Activated naive CD4-positive, alpha-beta T cell treated with anti-CD3 and anti-CD28 coated beads, Interleukin-2, amount 50 U/mL, for 72 hours (primary cell): ENCODE measurements at regions not wholly inside any gene's neighbourhood (a gene's known extent, or its start where the extent isn't known, plus 50 kb on each side); places are given as distances from the start of the nearest gene placed in this dataset.
A peak's percentile ranks its signal among the peaks of the same experiment; 100 is the strongest.

Experiments used
- ATAC-seq, 2 donors: fragments of 150-1000 bp; cut with Tn5 transposase; 2 replicates each; pipeline ENCODE4 v1.10.0; 2021; ENCODE audit warnings: mild to moderate bottlenecking in 2 of 2, moderate library complexity in 2 of 2
- DNase-seq, 2 donors: peaks; one replicate each; pipeline ENCODE4 v3.0.0; 2021 to 2022; ENCODE audit warnings: low spot score in 2 of 2
- H3K27ac Mint-ChIP-seq, 2 donors: one replicate each; pipeline ENCODE4 v1.8.0; 2022; ENCODE audit warnings: mild to moderate bottlenecking in 2 of 2, mixed read lengths in 2 of 2
- H3K36me3 Mint-ChIP-seq, 2 donors: one replicate each; pipeline ENCODE4 v1.8.0; 2022; ENCODE audit warnings: mixed read lengths in 2 of 2
- H3K9me3 Mint-ChIP-seq, 2 donors: one replicate each; pipeline ENCODE4 v1.8.0; 2022; ENCODE audit warnings: mixed read lengths in 2 of 2

GRCh38 chr14:96931751-96932150 is 134.6 kb downstream of the VRK1 start:
- Mint-ChIP-seq H3K9me3 (peaks cover 0 to 4% of the 10 kb centered on the region in 2 donors), H3K36me3 (no peaks in the 10 kb centered on the region), H3K27ac (peak overlapping the region in 1 of 2 donors; percentile 66)
- ATAC-seq (no peak), DNase-seq (no peak)

GRCh38 chr14:96934638-96935330 is 137.6 kb downstream of the VRK1 start:
- ATAC-seq, result no peak
- H3K9me3 Mint-ChIP-seq, result no peaks in the 10 kb centered on the region
- DNase-seq, result no peak
- no peaks in the 10 kb centered on the region for H3K36me3 Mint-ChIP-seq
- H3K27ac Mint-ChIP-seq, result no peak overlapping the region

GRCh38 chr14:96938946-96939345 is 141.8 kb downstream of the VRK1 start:
- DNase-seq (no peak), ATAC-seq (no peak)
- Mint-ChIP-seq H3K9me3 (no peaks in the 10 kb centered on the region), H3K27ac (no peak overlapping the region), H3K36me3 (no peaks in the 10 kb centered on the region)

- Mint-ChIP-seq H3K27ac (no peak overlapping the region), H3K36me3 (no peaks in the 10 kb centered on the region), H3K9me3 (no peaks in the 10 kb centered on the region)
- DNase-seq (no peak), ATAC-seq (no peak)
Measured at GRCh38 chr14:96940009-96940408, 142.8 kb downstream of the VRK1 start.

- no peak overlapping the region for H3K27ac Mint-ChIP-seq
- peaks cover 4 to 5% of the 10 kb centered on the region in 2 donors for H3K9me3 Mint-ChIP-seq
- H3K36me3 Mint-ChIP-seq, result peaks cover 0 to 6% of the 10 kb centered on the region in 2 donors
- DNase-seq (no peak), ATAC-seq (no peak)
Measured at GRCh38 chr14:96944297-96944696, 147.1 kb downstream of the VRK1 start.

GRCh38 chr14:96945721-96946120 is 148.5 kb downstream of the VRK1 start:
- Mint-ChIP-seq H3K9me3 (peaks cover 4 to 5% of the 10 kb centered on the region in 2 donors), H3K27ac (no peak overlapping the region), H3K36me3 (peaks cover 0 to 6% of the 10 kb centered on the region in 2 donors)
- no peak for DNase-seq
- no peak for ATAC-seq

GRCh38 chr14:96949594-96949993 is 152.4 kb downstream of the VRK1 start:
- Mint-ChIP-seq H3K36me3 (peaks cover 4 to 12% of the 10 kb centered on the region in 2 donors), H3K27ac (no peak overlapping the region), H3K9me3 (peaks cover 4 to 10% of the 10 kb centered on the region in 2 donors)
- DNase-seq (no peak), ATAC-seq (no peak)

- Mint-ChIP-seq H3K9me3 (peaks cover 4 to 10% of the 10 kb centered on the region in 2 donors), H3K27ac (no peak overlapping the region), H3K36me3 (peaks cover 4 to 12% of the 10 kb centered on the region in 2 donors)
- no peak for ATAC-seq
- DNase-seq, result no peak
Measured at GRCh38 chr14:96951511-96951910, 154.3 kb downstream of the VRK1 start.

- H3K27ac Mint-ChIP-seq, result no peak overlapping the region
- ATAC-seq (no peak), DNase-seq (no peak)
- peaks cover 9 to 12% of the 10 kb centered on the region in 2 donors for H3K36me3 Mint-ChIP-seq
- H3K9me3 Mint-ChIP-seq, result peaks cover 7 to 8% of the 10 kb centered on the region in 2 donors
Measured at GRCh38 chr14:96953087-96953874, 156.1 kb downstream of the VRK1 start.

GRCh38 chr14:96953875-96954185 is 156.6 kb downstream of the VRK1 start:
- no peak overlapping the region for H3K27ac Mint-ChIP-seq
- no peak for DNase-seq
- peaks cover 6 to 12% of the 10 kb centered on the region in 2 donors for H3K36me3 Mint-ChIP-seq
- H3K9me3 Mint-ChIP-seq, result peaks cover 5% of the 10 kb centered on the region in 2 donors
- ATAC-seq, result no peak

- no peak for DNase-seq
- Mint-ChIP-seq H3K27ac (no peak overlapping the region), H3K36me3 (peaks cover 18 to 27% of the 10 kb centered on the region in 2 donors), H3K9me3 (peaks cover 14 to 15% of the 10 kb centered on the region in 2 donors)
- ATAC-seq, result no peak
Measured at GRCh38 chr14:96956464-96957239, 159.5 kb downstream of the VRK1 start.

- Mint-ChIP-seq H3K36me3 (peaks cover 12 to 23% of the 10 kb centered on the region in 2 donors), H3K9me3 (peaks cover 10 to 18% of the 10 kb centered on the region in 2 donors), H3K27ac (no peak overlapping the region)
- DNase-seq (no peak), ATAC-seq (no peak)
Measured at GRCh38 chr14:96958057-96958456, 160.9 kb downstream of the VRK1 start.

- Mint-ChIP-seq H3K9me3 (peaks cover 16 to 25% of the 10 kb centered on the region in 2 donors), H3K36me3 (peaks cover 26 to 33% of the 10 kb centered on the region in 2 donors), H3K27ac (no peak overlapping the region)
- DNase-seq (no peak), ATAC-seq (no peak)
Measured at GRCh38 chr14:96959992-96960391, 162.8 kb downstream of the VRK1 start.

- DNase-seq, result no peak
- Mint-ChIP-seq H3K36me3 (peaks cover 26 to 33% of the 10 kb centered on the region in 2 donors), H3K9me3 (peaks cover 16 to 25% of the 10 kb centered on the region in 2 donors), H3K27ac (peak overlapping the region in 1 of 2 donors; percentile 60)
- no peak for ATAC-seq
Measured at GRCh38 chr14:96960598-96961116, 163.5 kb downstream of the VRK1 start.

GRCh38 chr14:96961895-96962294 is 164.7 kb downstream of the VRK1 start:
- ATAC-seq (no peak), DNase-seq (no peak)
- H3K9me3 Mint-ChIP-seq, result peaks cover 16 to 23% of the 10 kb centered on the region in 2 donors
- H3K36me3 Mint-ChIP-seq, result peaks cover 26 to 31% of the 10 kb centered on the region in 2 donors
- H3K27ac Mint-ChIP-seq, result peak overlapping the region in 1 of 2 donors; percentile 87

- Mint-ChIP-seq H3K9me3 (peaks cover 19 to 20% of the 10 kb centered on the region in 2 donors), H3K27ac (peak overlapping the region; percentile 52 to 87), H3K36me3 (peaks cover 26 to 27% of the 10 kb centered on the region in 2 donors)
- DNase-seq, result no peak
- peak in 1 of 2 donors; percentile 57 for ATAC-seq
Measured at GRCh38 chr14:96962337-96962736, 165.2 kb downstream of the VRK1 start.
